Hematopoietic multipotent progenitor cell treated with erythropoietin and hydrocortisone succinate and interleukin-3 and kit ligand, for 15 days (in vitro differentiated cells): ENCODE measurements at regions not wholly inside any gene's neighbourhood (a gene's known extent, or its start where the extent isn't known, plus 50 kb on each side); places are given as distances from the start of the nearest gene placed in this dataset.
"Not testable (repeated sequence)": the region's sequence is repeated elsewhere in the genome, so short reads cannot be mapped to it uniquely, and the experiment has no call there.

Experiments used
- DNase-seq: peaks from one replicate; pipeline ENCODE4 v3.0.0-alpha.2; 2015; ENCODE audit warnings: low spot score

GRCh38 chrX:40788698-40789097, 53.4 kb upstream of the MED14 start:
- DNase-seq = not testable (repeated sequence)

GRCh38 chrX:40792433-40792832, 57.1 kb upstream of the MED14 start:
- no peak for DNase-seq

GRCh38 chrX:40794829-40795130, 59.4 kb upstream of the MED14 start:
- DNase-seq = not testable (repeated sequence)

GRCh38 chrX:40799745-40800144, 64.4 kb upstream of the MED14 start:
- DNase-seq = not testable (repeated sequence)

GRCh38 chrX:40805404-40805803, 70.1 kb upstream of the MED14 start:
- no peak for DNase-seq

- DNase-seq = no peak
Measured at GRCh38 chrX:40806513-40807220, 71.3 kb upstream of the MED14 start.

GRCh38 chrX:40807384-40807783, 72.0 kb upstream of the MED14 start:
- DNase-seq = no peak

- DNase-seq = no peak
Measured at GRCh38 chrX:40808203-40808602, 72.9 kb upstream of the MED14 start.

GRCh38 chrX:40809210-40809609, 73.9 kb upstream of the MED14 start:
- DNase-seq = no peak

- not testable (repeated sequence) for DNase-seq
Measured at GRCh38 chrX:40815045-40815444, 79.7 kb upstream of the MED14 start.

- no peak for DNase-seq
Measured at GRCh38 chrX:40816906-40817305, 81.6 kb upstream of the MED14 start.

GRCh38 chrX:40818236-40818635, 82.9 kb upstream of the MED14 start:
- no peak for DNase-seq

- DNase-seq = no peak
Measured at GRCh38 chrX:40821780-40822179, 86.4 kb upstream of the MED14 start.

- DNase-seq = no peak
Measured at GRCh38 chrX:40827331-40827730, 92.0 kb upstream of the MED14 start.

GRCh38 chrX:40831750-40832149, 96.4 kb upstream of the MED14 start:
- DNase-seq = no peak

GRCh38 chrX:40832723-40833122, 97.4 kb upstream of the MED14 start:
- DNase-seq = no peak

- no peak for DNase-seq
Measured at GRCh38 chrX:40834225-40834624, 98.9 kb upstream of the MED14 start.

- no peak for DNase-seq
Measured at GRCh38 chrX:40835526-40835925, 100.2 kb upstream of the MED14 start.

- DNase-seq = no peak
Measured at GRCh38 chrX:40843643-40844042, 108.3 kb upstream of the MED14 start.

- DNase-seq = no peak
Measured at GRCh38 chrX:40844471-40844870, 109.1 kb upstream of the MED14 start.

- DNase-seq = no peak
Measured at GRCh38 chrX:40845331-40845911, 110.1 kb upstream of the MED14 start.

- DNase-seq = no peak
Measured at GRCh38 chrX:40849906-40850823, 114.8 kb upstream of the MED14 start.

GRCh38 chrX:40852586-40852985, 117.2 kb upstream of the MED14 start:
- no peak for DNase-seq
